RWPE2 (cell line): ENCODE measurements at regions not wholly inside any gene's neighbourhood (a gene's known extent, or its start where the extent isn't known, plus 50 kb on each side); places are given as distances from the start of the nearest gene placed in this dataset.

Source experiments
- ATAC-seq: fragments of 200-7000 bp; cut with Tn5 transposase; 3 replicates; pipeline ENCODE4 v1.9.1; 2021; ENCODE audit warnings: low read depth
- DNase-seq: peaks from one replicate; pipeline ENCODE4 v3.0.0-alpha.2; 2020; ENCODE audit warnings: low spot score
- H3K27ac ChIP-seq: fragments of 450-650 bp; 2 replicates; pipeline ENCODE4 v1.5.1; 2017; ENCODE audit warnings: mild to moderate bottlenecking; ENCODE audit not compliant: poor library complexity, severe bottlenecking
- H3K27me3 ChIP-seq: fragments of 250-450 bp; sonication (Bioruptor Pico); 2 replicates; pipeline ENCODE4 v1.5.1; 2021; ENCODE audit warnings: mild to moderate bottlenecking, moderate library complexity; ENCODE audit not compliant: insufficient read depth, poor library complexity, severe bottlenecking
- H3K36me3 ChIP-seq: fragments of 250-450 bp; sonication (Bioruptor Pico); 2 replicates; pipeline ENCODE4 v1.5.1; 2020; ENCODE audit warnings: low read depth, mild to moderate bottlenecking, moderate library complexity
- H3K4me1 ChIP-seq: fragments of 250-450 bp; sonication (Bioruptor Pico); 2 replicates; pipeline ENCODE4 v1.5.1; 2021; ENCODE audit warnings: mild to moderate bottlenecking, moderate library complexity; ENCODE audit not compliant: insufficient read depth, poor library complexity, severe bottlenecking
- H3K4me3 ChIP-seq: fragments of 250-450 bp; sonication (Bioruptor Pico); 2 replicates; pipeline ENCODE4 v1.5.1; 2021; ENCODE audit warnings: mild to moderate bottlenecking, moderate library complexity; ENCODE audit not compliant: severe bottlenecking
- H3K9me3 ChIP-seq: fragments of 250-450 bp; sonication (Bioruptor Pico); 2 replicates; pipeline ENCODE4 v1.5.1; 2021; ENCODE audit warnings: mild to moderate bottlenecking, moderate library complexity; ENCODE audit not compliant: severe bottlenecking
- TF ChIP-seq, protein P1 (sequence below): fragments of 450-650 bp; IDR thresholded peaks from one replicate; pipeline ENCODE4 v1.5.1; 2017; ENCODE audit warnings: mild to moderate bottlenecking, moderate library complexity; ENCODE audit not compliant: poor library complexity, severe bottlenecking

DNA sequence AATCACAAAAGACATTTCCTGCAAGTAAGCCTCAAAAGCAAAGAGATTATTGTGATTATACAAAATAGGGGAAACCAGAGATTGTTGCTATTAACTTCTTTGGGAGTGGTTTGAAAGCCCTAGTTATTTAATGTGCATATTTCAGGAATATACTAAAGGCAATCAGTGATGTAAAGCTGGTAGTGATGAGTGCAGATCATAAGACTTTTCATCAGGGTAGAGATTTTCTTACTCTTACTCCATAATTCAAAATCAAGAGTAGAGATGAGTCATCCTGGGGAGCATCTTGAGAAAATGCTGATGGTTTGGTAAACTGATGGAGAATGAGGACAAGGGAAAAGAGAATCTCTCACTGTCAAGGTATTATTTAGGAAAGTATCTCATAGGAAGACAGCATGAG lies 309.5 kb downstream of the FBXO15 start:
- no peaks in the 10 kb centered on the region for H3K27me3 ChIP-seq
- H3K4me1 ChIP-seq = no peaks in the 10 kb centered on the region
- DNase-seq = no peak
- no peak overlapping the region for H3K4me3 ChIP-seq
- no peak for ATAC-seq
- H3K27ac ChIP-seq = no peak overlapping the region
- TF ChIP-seq, protein P1, sequence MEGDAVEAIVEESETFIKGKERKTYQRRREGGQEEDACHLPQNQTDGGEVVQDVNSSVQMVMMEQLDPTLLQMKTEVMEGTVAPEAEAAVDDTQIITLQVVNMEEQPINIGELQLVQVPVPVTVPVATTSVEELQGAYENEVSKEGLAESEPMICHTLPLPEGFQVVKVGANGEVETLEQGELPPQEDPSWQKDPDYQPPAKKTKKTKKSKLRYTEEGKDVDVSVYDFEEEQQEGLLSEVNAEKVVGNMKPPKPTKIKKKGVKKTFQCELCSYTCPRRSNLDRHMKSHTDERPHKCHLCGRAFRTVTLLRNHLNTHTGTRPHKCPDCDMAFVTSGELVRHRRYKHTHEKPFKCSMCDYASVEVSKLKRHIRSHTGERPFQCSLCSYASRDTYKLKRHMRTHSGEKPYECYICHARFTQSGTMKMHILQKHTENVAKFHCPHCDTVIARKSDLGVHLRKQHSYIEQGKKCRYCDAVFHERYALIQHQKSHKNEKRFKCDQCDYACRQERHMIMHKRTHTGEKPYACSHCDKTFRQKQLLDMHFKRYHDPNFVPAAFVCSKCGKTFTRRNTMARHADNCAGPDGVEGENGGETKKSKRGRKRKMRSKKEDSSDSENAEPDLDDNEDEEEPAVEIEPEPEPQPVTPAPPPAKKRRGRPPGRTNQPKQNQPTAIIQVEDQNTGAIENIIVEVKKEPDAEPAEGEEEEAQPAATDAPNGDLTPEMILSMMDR = no peak
- no peaks in the 10 kb centered on the region for H3K9me3 ChIP-seq
- no peaks in the 10 kb centered on the region for H3K36me3 ChIP-seq

DNA sequence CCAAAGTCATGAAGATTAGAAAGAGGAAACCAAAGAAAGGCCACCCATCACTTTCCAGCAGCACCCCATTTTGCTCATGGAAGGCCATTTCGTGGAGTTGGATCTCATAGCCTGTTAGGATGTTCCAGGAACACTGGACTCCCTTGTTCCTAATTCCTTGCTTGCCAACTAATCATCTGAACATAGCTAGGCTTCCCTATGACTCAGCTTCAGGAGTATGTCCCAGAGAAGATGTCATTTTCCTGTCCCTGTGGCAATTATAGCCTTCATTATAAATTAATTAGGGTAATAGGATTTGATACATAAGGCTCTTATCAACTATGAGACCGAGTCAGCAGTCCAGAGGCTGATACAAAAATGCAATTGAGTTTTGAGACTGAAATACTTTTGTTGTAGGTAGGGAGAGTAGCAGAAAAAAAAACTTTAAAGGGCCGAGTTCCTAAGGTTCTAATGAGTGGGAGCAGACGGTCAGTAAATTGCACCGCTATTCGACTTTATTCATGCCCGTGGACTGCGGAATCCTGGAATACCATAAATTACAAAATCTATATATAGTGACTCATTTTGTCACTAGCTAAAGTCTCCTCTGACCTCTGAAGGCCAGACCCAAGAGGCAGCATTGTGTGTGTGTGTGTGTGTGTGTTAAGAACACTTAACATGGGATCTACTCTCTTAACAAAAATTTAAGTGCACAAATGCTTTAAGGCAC lies 311.8 kb downstream of the FBXO15 start:
- Histone ChIP-seq H3K36me3 (no peaks in the 10 kb centered on the region), H3K27ac (no peak overlapping the region), H3K27me3 (no peaks in the 10 kb centered on the region), H3K4me3 (no peak overlapping the region), H3K9me3 (no peaks in the 10 kb centered on the region), H3K4me1 (no peaks in the 10 kb centered on the region)
- no peak for ATAC-seq
- TF ChIP-seq, protein P1 = no peak
- no peak for DNase-seq

DNA sequence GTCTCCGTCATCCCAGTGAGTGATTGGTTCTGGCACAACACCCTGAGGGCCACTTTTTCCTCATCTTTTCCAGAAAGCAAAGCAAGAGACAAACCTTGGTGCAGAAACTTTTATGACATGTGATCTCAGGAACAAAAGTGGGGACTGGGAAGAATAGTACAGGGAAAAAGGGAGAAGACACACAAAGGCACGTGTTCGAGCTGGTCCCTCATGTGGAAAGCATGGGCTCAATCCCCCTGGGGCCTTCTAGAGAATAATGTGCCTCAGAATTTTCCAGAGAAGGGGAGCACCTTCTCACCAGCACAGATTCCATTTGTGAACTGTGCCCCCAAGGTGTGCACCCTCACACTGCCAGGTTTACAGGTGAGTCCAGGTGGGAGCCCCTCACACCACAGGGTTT lies 312.6 kb downstream of the FBXO15 start:
- Histone ChIP-seq H3K36me3 (no peaks in the 10 kb centered on the region), H3K4me1 (no peaks in the 10 kb centered on the region), H3K27me3 (no peaks in the 10 kb centered on the region), H3K4me3 (no peak overlapping the region), H3K9me3 (no peaks in the 10 kb centered on the region), H3K27ac (no peak overlapping the region)
- DNase-seq = no peak
- ATAC-seq = no peak
- TF ChIP-seq, protein P1 = no peak

DNA sequence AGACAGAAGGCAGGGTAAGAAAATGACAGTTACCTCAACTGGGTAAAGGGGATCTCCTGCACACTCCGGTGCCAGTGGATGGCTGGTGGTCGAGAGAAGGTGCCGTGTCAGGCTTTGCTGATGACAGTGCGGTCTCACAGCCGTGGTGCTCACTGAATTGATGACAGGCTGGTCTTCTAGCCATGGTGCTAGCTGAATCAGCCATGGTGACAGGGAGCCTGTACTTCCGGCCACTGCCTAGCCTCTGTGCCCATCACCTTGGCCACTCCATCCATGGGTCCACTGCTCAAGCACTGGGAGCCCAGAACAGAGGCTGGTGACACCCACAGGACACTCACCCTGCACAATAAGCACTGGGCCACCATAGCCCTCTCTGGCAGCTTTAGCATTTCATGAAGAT lies 315.9 kb downstream of the FBXO15 start:
- no peak overlapping the region for H3K27ac ChIP-seq
- H3K27me3 ChIP-seq = no peaks in the 10 kb centered on the region

DNA sequence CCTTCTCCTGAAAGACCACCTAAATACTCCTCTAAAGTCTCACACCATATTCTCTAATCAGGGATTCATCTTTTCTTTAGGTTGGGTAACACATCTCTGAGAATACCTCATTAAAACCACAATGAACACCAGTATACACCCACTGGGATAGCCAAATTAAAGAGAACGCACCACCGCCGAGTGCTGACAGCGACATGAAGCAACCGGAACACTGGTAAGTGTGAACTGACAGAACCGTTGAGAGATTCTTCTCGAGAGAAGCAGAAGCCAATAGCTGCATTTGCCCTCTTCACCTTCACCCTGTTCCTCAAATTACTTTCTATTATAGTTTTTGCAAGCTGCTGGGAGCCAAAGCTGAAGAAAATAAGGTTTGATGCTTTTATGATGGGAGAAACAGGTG lies 318.5 kb downstream of the FBXO15 start:
- no peak for DNase-seq
- H3K4me3 ChIP-seq = no peak overlapping the region
- no peaks in the 10 kb centered on the region for H3K9me3 ChIP-seq
- TF ChIP-seq, protein P1 = no peak
- H3K27me3 ChIP-seq = no peaks in the 10 kb centered on the region
- no peaks in the 10 kb centered on the region for H3K36me3 ChIP-seq
- no peak overlapping the region for H3K27ac ChIP-seq
- no peaks in the 10 kb centered on the region for H3K4me1 ChIP-seq
- ATAC-seq = no peak

More for the DNA sequence above, 315.9 kb downstream of the FBXO15 start:
- H3K4me3 ChIP-seq = no peak overlapping the region
- no peaks in the 10 kb centered on the region for H3K4me1 ChIP-seq
- DNase-seq (no peak), ATAC-seq (no peak)
- TF ChIP-seq, protein P1 = no peak
- no peaks in the 10 kb centered on the region for H3K36me3 ChIP-seq
- no peaks in the 10 kb centered on the region for H3K9me3 ChIP-seq
